G401 (cell line): ENCODE measurements at regions not wholly inside any gene's neighbourhood (a gene's known extent, or its start where the extent isn't known, plus 50 kb on each side); places are given as distances from the start of the nearest gene placed in this dataset.
"Not testable (repeated sequence)": the region's sequence is repeated elsewhere in the genome, so short reads cannot be mapped to it uniquely, and the experiment has no call there.

Source experiments
- DNase-seq: peaks from one replicate; pipeline ENCODE4 v3.0.0-alpha.2; 2015; ENCODE audit warnings: low spot score
- in situ Hi-C: cut with HindIII; loops from 2 replicates; pipeline ENCODE4 v1.10.0; 2016; ENCODE audit warnings: low sequenced_read_pairs, mixed read lengths

- in situ Hi-C loops, DNase-seq: not testable (repeated sequence)
These were observed 61.1 kb downstream of the DEFB131A start for GRCh38 chr4:9505341-9505740.

GRCh38 chr4:9506672-9507071 lies 62.5 kb downstream of the DEFB131A start:
- in situ Hi-C loops, DNase-seq: not testable (repeated sequence)

DNA sequence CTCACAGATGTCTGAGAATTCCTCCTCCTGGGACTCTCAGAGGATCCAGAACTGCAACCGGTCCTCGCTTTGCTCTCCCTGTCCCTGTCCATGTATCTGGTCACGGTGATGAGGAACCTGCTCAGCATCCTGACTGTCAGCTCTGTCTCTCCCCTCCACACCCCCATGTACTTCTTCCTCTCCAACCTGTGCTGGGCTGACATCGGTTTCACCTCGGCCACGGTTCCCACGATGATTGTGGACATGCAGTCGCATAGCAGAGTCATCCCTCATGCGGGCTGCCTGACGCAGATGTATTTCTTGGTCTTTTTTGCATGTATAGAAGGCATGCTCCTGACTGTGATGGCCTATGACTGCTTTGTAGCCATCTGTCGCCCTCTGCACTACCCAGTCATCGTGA lies 68.7 kb downstream of the DEFB131A start:
- in situ Hi-C loops, DNase-seq: not testable (repeated sequence)

DNA sequence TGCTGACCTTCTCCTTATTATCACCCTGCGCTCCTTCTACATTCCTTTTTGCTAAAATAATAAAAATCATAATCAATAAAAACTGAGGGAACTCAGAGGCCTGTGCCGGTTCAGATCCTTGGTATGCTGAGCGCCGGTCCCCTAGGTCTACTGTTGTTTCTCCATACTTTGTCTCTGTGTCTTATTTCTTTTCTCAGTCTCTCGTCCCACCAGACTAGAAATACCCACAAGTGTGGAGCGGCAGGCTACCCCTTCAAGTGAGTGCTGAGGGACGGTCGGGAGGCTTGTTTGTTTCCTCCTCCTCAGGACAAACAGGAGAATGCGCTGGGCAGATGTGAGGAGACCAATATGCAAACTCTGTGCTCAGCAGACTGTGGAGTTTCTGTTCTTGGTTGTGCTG lies 75.4 kb downstream of the DEFB131A start:
- in situ Hi-C loops, DNase-seq: not testable (repeated sequence)

DNA sequence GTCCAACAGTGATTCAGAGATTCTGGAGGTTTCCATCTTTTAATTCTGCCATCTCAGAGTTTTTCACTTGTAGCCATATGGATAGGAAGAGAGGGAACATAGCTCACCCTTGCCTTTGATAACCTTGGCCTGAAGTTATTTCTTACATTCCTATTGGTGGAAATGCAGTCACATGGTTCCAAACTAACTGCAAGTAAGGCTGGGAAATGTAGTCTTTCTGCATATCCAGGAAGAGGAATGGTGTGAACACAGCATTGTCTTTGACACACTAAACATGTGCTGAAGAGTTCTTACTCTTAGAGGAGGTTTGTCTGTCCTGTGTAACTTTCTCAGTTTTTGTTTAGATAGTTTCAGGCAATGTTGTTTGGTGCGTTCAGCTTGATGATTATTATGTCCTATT lies 78.7 kb downstream of the DEFB131A start:
- in situ Hi-C loops, DNase-seq: not testable (repeated sequence)

DNA sequence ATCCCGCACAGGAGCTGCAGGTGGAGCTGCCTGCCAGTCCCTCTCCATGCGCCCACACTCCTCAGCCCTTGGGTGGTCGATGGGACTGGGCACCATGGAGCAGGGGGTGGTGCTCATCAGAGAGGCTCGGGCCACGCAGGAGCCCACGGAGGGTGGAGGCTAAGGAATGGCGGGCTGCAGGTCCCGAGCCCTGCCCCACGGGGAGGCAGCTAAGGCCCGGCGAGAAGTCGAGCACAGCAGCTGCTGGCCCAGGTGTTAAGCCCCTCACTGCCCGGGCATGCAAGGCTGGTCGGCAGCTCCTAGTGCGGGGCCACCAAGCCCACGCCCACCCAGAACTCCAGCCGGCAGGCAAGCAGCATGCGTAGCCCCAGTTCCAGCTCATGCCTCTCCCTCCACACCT lies 80.2 kb downstream of the DEFB131A start:
- DNase-seq, in situ Hi-C loops: not testable (repeated sequence)

GRCh38 chr4:9532134-9532862 lies 88.1 kb downstream of the DEFB131A start:
- DNase-seq: peak; percentile 14
- in situ Hi-C loops: not testable (repeated sequence)

GRCh38 chr4:9532863-9533192 lies 88.6 kb downstream of the DEFB131A start:
- in situ Hi-C loops, DNase-seq: not testable (repeated sequence)

DNA sequence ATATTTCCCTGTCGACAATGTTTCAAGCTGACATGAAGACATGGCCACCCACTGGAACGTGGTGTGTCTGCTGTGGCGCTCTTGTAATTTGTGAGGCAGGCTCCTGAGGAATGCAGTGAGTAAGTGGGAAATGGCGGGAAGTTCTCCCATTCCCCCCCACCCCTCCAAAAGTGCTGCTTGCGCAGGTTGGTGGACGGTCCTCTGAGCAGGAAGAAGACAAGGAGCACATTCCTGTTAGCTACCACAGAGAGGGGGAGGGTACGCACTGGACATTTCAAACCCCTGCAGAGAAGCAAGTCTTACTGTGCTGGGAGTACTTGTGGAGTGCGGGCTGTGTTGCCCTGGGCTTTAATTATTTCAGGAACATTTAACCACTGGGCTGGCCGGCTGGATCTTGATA lies 92.9 kb downstream of the DEFB131A start:
- in situ Hi-C loops, DNase-seq: not testable (repeated sequence)

GRCh38 chr4:9539939-9540520 lies 95.8 kb downstream of the DEFB131A start:
- in situ Hi-C loops, DNase-seq: not testable (repeated sequence)

- DNase-seq, in situ Hi-C loops: not testable (repeated sequence)
These were observed 97.2 kb downstream of the DEFB131A start for GRCh38 chr4:9541388-9541915.

DNA sequence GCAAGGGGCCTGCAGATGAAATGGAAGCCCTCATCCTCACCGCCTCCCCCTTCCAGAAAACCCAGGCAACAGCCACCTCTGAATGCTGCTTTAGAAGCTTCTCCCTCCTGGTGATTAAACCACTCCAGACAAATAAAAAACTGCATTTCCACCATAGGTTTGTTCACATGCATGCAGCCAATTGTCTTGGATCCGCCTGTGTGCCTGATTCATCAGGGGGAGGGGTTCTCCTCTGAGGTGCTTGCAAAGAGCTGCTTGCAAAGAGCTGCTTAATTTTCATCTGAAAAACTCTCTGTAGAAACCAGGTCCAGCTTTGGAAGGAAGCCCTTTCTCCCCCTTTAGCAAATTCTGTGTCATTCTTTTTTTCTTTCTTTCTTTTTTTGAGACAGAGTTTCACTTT lies 100.6 kb downstream of the DEFB131A start:
- in situ Hi-C loops, DNase-seq: not testable (repeated sequence)

DNA sequence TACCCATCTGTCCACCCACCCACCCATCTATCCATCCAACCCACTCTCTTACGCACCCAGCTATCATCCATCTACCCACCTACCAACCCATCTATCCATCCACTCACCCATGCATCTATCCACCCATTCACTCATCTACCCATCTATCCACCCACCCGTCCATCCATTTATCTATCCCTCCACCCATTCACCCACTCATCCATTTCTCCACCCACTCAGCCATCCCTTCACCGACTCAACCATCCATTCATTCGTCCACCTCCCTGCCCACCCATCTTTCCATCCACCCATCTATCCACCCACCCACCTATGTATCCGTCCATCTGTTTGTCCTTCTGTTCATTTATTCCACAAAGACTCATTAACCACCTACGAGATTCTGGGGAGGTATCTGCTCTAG lies 103.3 kb downstream of the DEFB131A start:
- in situ Hi-C loops, DNase-seq: not testable (repeated sequence)

GRCh38 chr4:9556076-9556475 lies 111.9 kb downstream of the DEFB131A start:
- in situ Hi-C loops, DNase-seq: not testable (repeated sequence)

- in situ Hi-C loops, DNase-seq: not testable (repeated sequence)
These were observed 133.7 kb downstream of the DEFB131A start for GRCh38 chr4:9577869-9578268.

DNA sequence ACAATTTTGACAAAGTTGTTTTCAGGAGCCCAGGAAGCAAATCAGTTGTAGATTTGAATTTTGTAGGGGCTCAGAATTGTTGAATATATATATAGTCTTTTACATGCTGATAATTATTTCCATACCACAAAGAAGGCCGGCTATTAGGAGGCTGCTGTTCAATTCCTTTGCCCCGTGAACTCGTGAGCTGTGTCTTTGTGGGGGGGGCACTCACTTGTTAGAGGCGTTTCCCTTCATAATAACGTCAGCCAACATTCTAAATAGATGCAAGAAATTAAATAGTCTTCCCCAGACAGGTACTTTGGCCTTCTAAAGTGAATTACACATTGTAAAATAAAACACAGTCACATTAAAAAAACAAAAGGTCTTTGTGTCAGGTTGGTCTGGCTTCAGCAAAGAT lies 138.7 kb downstream of the DEFB131A start:
- DNase-seq, in situ Hi-C loops: not testable (repeated sequence)

DNA sequence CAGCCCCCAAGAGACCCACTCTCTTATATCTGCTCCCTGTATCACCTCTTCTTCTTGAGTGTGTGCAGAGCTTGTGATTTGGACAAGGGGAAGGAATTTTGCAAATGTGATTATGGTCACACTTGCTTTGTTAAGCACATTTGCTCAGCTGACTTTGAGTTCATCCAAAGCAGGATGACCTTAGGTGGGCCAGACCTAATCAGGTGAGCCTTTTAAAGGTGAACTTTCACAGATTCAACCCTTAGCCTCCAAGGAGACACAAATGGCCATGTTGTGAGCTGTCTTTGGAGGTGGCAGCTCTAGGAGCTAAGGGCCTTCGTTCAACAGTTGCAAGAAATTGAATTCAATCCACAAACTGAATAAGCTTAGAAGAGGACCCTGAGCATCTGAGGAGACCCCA lies 147.8 kb downstream of the DEFB131A start:
- in situ Hi-C loops: no loop called here
- DNase-seq: no peak

DNA sequence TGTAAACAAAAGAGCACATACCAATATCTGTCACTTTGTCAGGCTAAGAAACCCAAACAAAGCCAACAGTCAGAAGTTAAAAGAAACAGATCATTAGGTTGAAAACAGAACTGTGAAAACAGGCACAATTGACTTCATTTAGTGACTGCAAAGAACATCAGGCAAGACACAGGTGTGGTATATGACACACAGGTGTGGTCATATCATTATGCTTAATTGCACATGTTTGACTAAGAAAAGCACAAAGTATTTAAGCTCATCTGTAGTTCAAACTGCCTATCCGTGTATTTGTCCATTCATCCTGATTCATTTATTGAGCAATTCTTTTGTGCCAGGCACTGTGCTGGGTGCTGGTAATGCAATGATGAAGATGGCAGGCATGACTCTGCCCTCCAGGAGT lies 150.7 kb downstream of the DEFB131A start:
- in situ Hi-C loops: no loop called here
- no peak for DNase-seq

- in situ Hi-C loops, DNase-seq: not testable (repeated sequence)
These were observed 151.3 kb downstream of the DEFB131A start for GRCh38 chr4:9595531-9595930.

GRCh38 chr4:9599266-9599665 lies 155.1 kb downstream of the DEFB131A start:
- DNase-seq: no peak
- in situ Hi-C loops: no loop called here

GRCh38 chr4:9600246-9600645 lies 156.0 kb downstream of the DEFB131A start:
- in situ Hi-C loops: no loop called here
- DNase-seq: no peak
